ENCODE measurements at regions not wholly inside any gene's neighbourhood (a gene's known extent, or its start where the extent isn't known, plus 50 kb on each side); places are given as distances from the start of the nearest gene placed in this dataset.

DNA sequence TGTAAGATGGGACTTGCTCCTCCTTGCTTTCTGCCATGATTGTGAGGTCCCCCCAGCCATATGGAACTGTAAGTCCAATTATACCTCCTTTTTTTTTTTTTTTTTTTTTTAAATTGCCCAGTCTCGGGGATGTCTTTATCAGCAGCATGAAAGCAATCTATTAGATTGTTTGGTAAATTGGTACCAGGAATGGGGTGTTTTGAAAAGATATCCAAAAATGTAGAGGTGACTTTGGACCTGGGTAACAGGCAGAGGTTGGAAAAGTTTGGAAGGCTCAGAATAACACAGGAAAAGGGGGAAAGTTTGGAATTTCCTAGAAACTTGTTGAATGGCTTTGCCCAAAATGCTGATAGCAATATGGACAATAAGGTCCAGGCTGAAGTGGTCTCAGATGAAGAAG, 545.8 kb upstream of the ALCAM start:
- Mint-ChIP-seq H3K4me3 (no peak overlapping the region), H3K27me3 (peaks cover 0 to 2% of the 10 kb centered on the region in 2 donors), H3K36me3 (no peaks in the 10 kb centered on the region), H3K27ac (no peak overlapping the region), H3K9me3 (peaks cover 0 to 22% (median 13%) of the 10 kb centered on the region in 8 donors), H3K4me1 (no peaks in the 10 kb centered on the region)
- Histone ChIP-seq H3K36me3 (ENCODE audit: insufficient read depth, low read length) (no peaks in the 10 kb centered on the region), H3K4me1 (ENCODE audit: insufficient read depth, low read length) (no peaks in the 10 kb centered on the region), H3K4me3 (ENCODE audit: low read length in 2 of 2) (no peak overlapping the region), H3K9me3 (ENCODE audit: control insufficient read depth in 1 of 2, low read length in 2 of 2) (peaks cover 0 to 6% of the 10 kb centered on the region in 2 donors), H3K27ac (ENCODE audit: low read depth, low read length) (no peak overlapping the region), H3K27me3 (ENCODE audit: insufficient read depth, low read length) (no peaks in the 10 kb centered on the region)
- intact Hi-C loops (cut with micrococcal nuclease) = loop anchor here (5.0 kb wide), 1 partner anchor 904 kb away; no protein-coding TSS in a partner anchor
- POLR2A ChIA-PET (ENCODE audit: partially characterized antibody) = no interaction called here
- CTCF ChIA-PET (ENCODE audit: partially characterized antibody) = no interaction called here
- no peak for DNase-seq

DNA sequence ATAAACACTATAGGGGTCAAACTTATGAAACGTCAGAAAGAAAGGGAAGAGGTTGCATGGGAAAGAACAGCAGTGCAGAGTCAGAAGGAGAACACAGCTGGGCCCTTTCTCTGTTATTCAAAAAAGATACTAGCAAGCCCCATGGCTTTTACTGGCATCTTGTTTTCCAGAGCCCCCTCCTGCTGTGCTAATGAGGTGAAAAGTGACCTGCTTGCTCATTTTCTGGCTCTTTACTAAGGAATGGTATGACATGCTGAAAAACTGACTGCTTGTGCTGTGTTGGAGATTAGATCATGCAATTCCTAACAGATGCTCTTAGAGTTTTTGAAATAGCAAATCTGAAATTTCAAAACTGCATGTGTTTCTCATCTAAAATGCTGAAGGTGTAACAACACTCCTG, 541.6 kb upstream of the ALCAM start:
- Histone ChIP-seq H3K9me3 (ENCODE audit: control insufficient read depth in 1 of 2, low read length in 2 of 2) (peaks cover 0 to 6% of the 10 kb centered on the region in 2 donors), H3K27ac (ENCODE audit: low read depth, low read length) (no peak overlapping the region), H3K36me3 (ENCODE audit: insufficient read depth, low read length) (no peaks in the 10 kb centered on the region), H3K4me3 (ENCODE audit: low read length in 2 of 2) (no peak overlapping the region), H3K4me1 (ENCODE audit: insufficient read depth, low read length) (no peaks in the 10 kb centered on the region), H3K27me3 (ENCODE audit: insufficient read depth, low read length) (no peaks in the 10 kb centered on the region)
- ChIA-PET CTCF (ENCODE audit: partially characterized antibody) (no interaction called here), POLR2A (ENCODE audit: partially characterized antibody) (no interaction called here)
- H3K27ac Mint-ChIP-seq = no peak overlapping the region
- H3K36me3 Mint-ChIP-seq = no peaks in the 10 kb centered on the region
- DNase-seq = no peak
- peaks cover 0 to 2% of the 10 kb centered on the region in 2 donors for H3K27me3 Mint-ChIP-seq
- H3K4me1 Mint-ChIP-seq = no peaks in the 10 kb centered on the region
- H3K4me3 Mint-ChIP-seq = no peak overlapping the region
- intact Hi-C loops (cut with micrococcal nuclease) = no loop called here
- peaks cover 0 to 20% (median 12%) of the 10 kb centered on the region in 8 donors for H3K9me3 Mint-ChIP-seq

DNA sequence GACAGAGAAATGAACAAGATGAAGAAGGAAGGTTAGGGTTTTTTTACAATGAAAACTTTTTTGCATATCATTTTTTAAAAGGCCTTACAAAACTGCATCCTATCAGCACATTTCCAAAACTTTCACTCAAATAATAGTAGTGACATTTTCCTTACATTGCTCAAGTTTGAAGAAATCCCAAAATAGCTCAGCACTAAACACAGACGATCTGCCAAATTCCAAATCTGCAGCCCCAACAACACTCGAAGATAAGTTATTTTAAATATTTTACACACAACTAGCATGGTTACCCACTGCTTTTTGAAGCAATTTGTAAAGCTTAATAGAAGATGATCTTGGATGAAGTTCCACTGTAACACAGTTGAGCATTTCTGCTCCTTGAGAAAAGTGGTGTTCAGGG, 535.6 kb upstream of the ALCAM start:
- no peak for DNase-seq
- Mint-ChIP-seq H3K4me3 (no peak overlapping the region), H3K4me1 (no peaks in the 10 kb centered on the region), H3K36me3 (no peaks in the 10 kb centered on the region), H3K27me3 (peaks cover 0 to 1% of the 10 kb centered on the region in 2 donors), H3K9me3 (no peaks in the 10 kb centered on the region), H3K27ac (no peak overlapping the region)
- H3K4me1 ChIP-seq (ENCODE audit: insufficient read depth, low read length) = no peaks in the 10 kb centered on the region
- no peaks in the 10 kb centered on the region for H3K9me3 ChIP-seq (ENCODE audit: control insufficient read depth in 1 of 2, low read length in 2 of 2)
- no peaks in the 10 kb centered on the region for H3K36me3 ChIP-seq (ENCODE audit: insufficient read depth, low read length)
- no peak overlapping the region for H3K27ac ChIP-seq (ENCODE audit: low read depth, low read length)
- ChIA-PET CTCF (ENCODE audit: partially characterized antibody) (no interaction called here), POLR2A (ENCODE audit: partially characterized antibody) (no interaction called here)
- intact Hi-C loops (cut with micrococcal nuclease) = no loop called here
- H3K4me3 ChIP-seq (ENCODE audit: low read length in 2 of 2) = no peak overlapping the region
- no peaks in the 10 kb centered on the region for H3K27me3 ChIP-seq (ENCODE audit: insufficient read depth, low read length)

DNA sequence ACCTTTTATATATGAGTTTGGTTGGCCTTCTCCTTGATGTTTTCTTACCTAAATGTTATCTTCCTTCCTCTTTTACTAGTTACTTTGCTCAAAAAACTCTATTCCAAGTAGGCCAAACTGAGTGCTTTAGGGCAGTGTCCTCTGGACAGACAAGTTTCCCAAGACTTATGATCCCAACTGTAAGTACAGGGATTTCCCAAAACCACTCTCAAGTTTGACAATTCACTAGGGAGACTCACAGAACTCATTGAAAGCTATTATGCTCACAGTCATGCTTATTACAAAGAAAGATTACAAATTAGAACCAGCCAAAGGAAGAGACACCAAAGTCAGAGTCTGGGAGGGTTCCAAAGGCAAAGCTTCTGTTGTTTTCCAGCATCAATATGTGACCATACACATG, 534.2 kb upstream of the ALCAM start:
- no peak overlapping the region for H3K27ac ChIP-seq (ENCODE audit: low read depth, low read length)
- no peaks in the 10 kb centered on the region for H3K4me1 ChIP-seq (ENCODE audit: insufficient read depth, low read length)
- no peak overlapping the region for H3K4me3 Mint-ChIP-seq
- POLR2A ChIA-PET (ENCODE audit: partially characterized antibody) = no interaction called here
- H3K4me1 Mint-ChIP-seq = no peaks in the 10 kb centered on the region
- H3K9me3 Mint-ChIP-seq = no peaks in the 10 kb centered on the region
- H3K36me3 ChIP-seq (ENCODE audit: insufficient read depth, low read length) = no peaks in the 10 kb centered on the region
- H3K27me3 Mint-ChIP-seq = peaks cover 0 to 1% of the 10 kb centered on the region in 2 donors
- intact Hi-C loops (cut with micrococcal nuclease) = no loop called here
- H3K36me3 Mint-ChIP-seq = no peaks in the 10 kb centered on the region
- CTCF ChIA-PET (ENCODE audit: partially characterized antibody) = no interaction called here
- H3K4me3 ChIP-seq (ENCODE audit: low read length in 2 of 2) = no peak overlapping the region
- no peaks in the 10 kb centered on the region for H3K9me3 ChIP-seq (ENCODE audit: control insufficient read depth in 1 of 2, low read length in 2 of 2)
- H3K27ac Mint-ChIP-seq = no peak overlapping the region
- no peaks in the 10 kb centered on the region for H3K27me3 ChIP-seq (ENCODE audit: insufficient read depth, low read length)
- DNase-seq = no peak

DNA sequence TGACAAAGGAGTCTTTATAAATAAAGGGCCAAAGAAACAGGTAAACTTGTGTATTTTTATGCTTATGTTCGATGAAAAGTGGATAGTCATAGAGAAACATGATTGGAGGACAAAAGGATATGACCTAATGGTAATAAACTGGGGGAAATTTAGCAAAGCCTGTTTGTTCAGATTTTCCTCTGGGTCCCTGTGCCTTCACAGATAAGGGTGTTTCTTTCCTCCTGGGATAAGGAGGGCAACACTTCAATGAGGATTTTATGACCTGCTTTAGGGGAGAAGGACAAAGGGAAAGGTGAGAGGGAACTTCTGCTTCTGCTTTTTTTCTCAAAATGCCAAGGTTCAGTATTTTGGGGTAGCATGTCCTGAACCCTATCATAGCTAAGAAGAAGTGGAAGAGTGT, 531.3 kb upstream of the ALCAM start:
- H3K9me3 ChIP-seq (ENCODE audit: control insufficient read depth in 1 of 2, low read length in 2 of 2) = no peaks in the 10 kb centered on the region
- CTCF ChIA-PET (ENCODE audit: partially characterized antibody) = no interaction called here
- H3K27me3 ChIP-seq (ENCODE audit: insufficient read depth, low read length) = no peaks in the 10 kb centered on the region
- H3K36me3 ChIP-seq (ENCODE audit: insufficient read depth, low read length) = no peaks in the 10 kb centered on the region
- Mint-ChIP-seq H3K27ac (no peak overlapping the region), H3K9me3 (no peaks in the 10 kb centered on the region), H3K4me1 (no peaks in the 10 kb centered on the region), H3K4me3 (no peak overlapping the region), H3K36me3 (no peaks in the 10 kb centered on the region), H3K27me3 (peaks cover 0 to 1% of the 10 kb centered on the region in 2 donors)
- no peaks in the 10 kb centered on the region for H3K4me1 ChIP-seq (ENCODE audit: insufficient read depth, low read length)
- DNase-seq = no peak
- no peak overlapping the region for H3K27ac ChIP-seq (ENCODE audit: low read depth, low read length)
- POLR2A ChIA-PET (ENCODE audit: partially characterized antibody) = interaction anchor here (0.6 kb wide), 1 partner anchor 16 kb away, joined by 3 read pairs; no protein-coding TSS in a partner anchor
- intact Hi-C loops (cut with micrococcal nuclease) = no loop called here
- no peak overlapping the region for H3K4me3 ChIP-seq (ENCODE audit: low read length in 2 of 2)

DNA sequence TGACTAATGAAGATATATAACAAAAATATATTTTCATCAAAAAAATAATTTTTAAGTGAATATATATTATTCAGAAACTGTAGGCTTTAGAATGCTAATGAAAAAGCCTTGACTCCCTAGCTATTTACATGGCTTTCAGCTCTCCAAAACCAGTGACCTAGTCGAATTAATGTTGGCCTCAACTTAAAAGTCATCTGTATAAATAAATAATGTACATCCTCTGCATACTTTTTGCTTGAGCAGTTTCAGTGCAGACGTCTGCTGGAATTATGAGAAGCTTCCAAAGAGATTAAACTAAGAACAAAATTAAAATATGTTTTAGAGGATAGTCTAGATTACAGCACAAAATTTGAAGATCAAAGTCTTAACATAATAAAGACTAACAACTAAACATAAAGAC, 520.4 kb upstream of the ALCAM start:
- POLR2A ChIA-PET (ENCODE audit: partially characterized antibody) = no interaction called here
- intact Hi-C loops (cut with micrococcal nuclease) = no loop called here
- no peak for DNase-seq
- H3K36me3 ChIP-seq (ENCODE audit: insufficient read depth, low read length) = no peaks in the 10 kb centered on the region
- H3K27ac ChIP-seq (ENCODE audit: low read depth, low read length) = no peak overlapping the region
- H3K4me3 ChIP-seq (ENCODE audit: low read length in 2 of 2) = no peak overlapping the region
- Mint-ChIP-seq H3K4me3 (no peak overlapping the region), H3K27ac (no peak overlapping the region), H3K36me3 (no peaks in the 10 kb centered on the region), H3K27me3 (no peaks in the 10 kb centered on the region), H3K9me3 (peaks cover 0 to 5% (median 0%) of the 10 kb centered on the region in 8 donors), H3K4me1 (no peaks in the 10 kb centered on the region)
- H3K27me3 ChIP-seq (ENCODE audit: insufficient read depth, low read length) = no peaks in the 10 kb centered on the region
- CTCF ChIA-PET (ENCODE audit: partially characterized antibody) = no interaction called here
- H3K9me3 ChIP-seq (ENCODE audit: control insufficient read depth in 1 of 2, low read length in 2 of 2) = no peaks in the 10 kb centered on the region
- no peaks in the 10 kb centered on the region for H3K4me1 ChIP-seq (ENCODE audit: insufficient read depth, low read length)

DNA sequence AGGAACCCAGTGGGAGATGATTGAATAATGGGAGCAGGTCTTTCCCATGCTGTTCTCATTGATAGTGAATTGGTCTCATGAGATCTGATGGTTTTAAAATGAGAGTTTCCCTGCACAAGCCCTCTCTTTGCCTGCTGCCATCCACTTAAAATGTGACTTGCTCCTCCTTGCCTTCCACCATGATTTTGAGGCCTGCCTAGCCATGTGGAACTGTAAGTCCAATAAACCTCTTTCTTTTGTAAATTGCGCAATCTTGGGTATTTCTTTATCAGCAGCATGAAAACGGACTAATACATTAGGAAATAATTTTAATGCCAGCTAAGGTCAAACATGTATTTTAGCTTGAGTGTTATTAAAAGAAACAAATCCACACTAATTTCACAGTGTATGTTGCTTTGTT, 517.6 kb upstream of the ALCAM start:
- CTCF ChIA-PET (ENCODE audit: partially characterized antibody) = no interaction called here
- DNase-seq = no peak
- POLR2A ChIA-PET (ENCODE audit: partially characterized antibody) = no interaction called here
- Mint-ChIP-seq H3K36me3 (no peaks in the 10 kb centered on the region), H3K4me1 (no peaks in the 10 kb centered on the region), H3K27me3 (peaks cover 0 to 2% of the 10 kb centered on the region in 2 donors), H3K4me3 (no peak overlapping the region), H3K9me3 (peaks cover 0 to 5% (median 1%) of the 10 kb centered on the region in 8 donors), H3K27ac (no peak overlapping the region)
- intact Hi-C loops (cut with micrococcal nuclease) = no loop called here
- H3K9me3 ChIP-seq (ENCODE audit: control insufficient read depth in 1 of 2, low read length in 2 of 2) = no peaks in the 10 kb centered on the region
- no peaks in the 10 kb centered on the region for H3K27me3 ChIP-seq (ENCODE audit: insufficient read depth, low read length)
- H3K36me3 ChIP-seq (ENCODE audit: insufficient read depth, low read length) = no peaks in the 10 kb centered on the region
- H3K4me1 ChIP-seq (ENCODE audit: insufficient read depth, low read length) = no peaks in the 10 kb centered on the region
- H3K4me3 ChIP-seq (ENCODE audit: low read length in 2 of 2) = no peak overlapping the region
- no peak overlapping the region for H3K27ac ChIP-seq (ENCODE audit: low read depth, low read length)

DNA sequence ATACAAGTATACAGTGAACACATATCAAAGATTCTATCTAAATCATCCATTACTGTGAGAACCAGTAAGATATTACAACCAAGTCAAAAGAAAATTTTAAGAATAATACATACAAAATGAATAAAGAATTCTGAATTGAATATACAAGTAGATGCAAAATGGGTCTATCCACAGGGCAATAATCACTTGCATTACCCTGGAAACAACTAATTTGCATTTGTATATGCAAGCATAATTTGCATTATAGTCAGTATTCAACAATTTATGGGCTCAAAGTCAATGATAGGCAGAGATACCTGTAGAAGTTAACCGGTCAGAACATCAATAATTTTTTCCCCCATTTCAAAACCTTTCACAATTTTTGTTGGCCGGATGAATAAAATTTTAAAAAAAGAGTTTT, 512.2 kb upstream of the ALCAM start:
- POLR2A ChIA-PET (ENCODE audit: partially characterized antibody) = no interaction called here
- Mint-ChIP-seq H3K4me3 (no peak overlapping the region), H3K9me3 (peaks cover 0 to 3% (median 0%) of the 10 kb centered on the region in 8 donors), H3K36me3 (no peaks in the 10 kb centered on the region), H3K4me1 (no peaks in the 10 kb centered on the region), H3K27me3 (peaks cover 0 to 4% of the 10 kb centered on the region in 2 donors), H3K27ac (no peak overlapping the region)
- Histone ChIP-seq H3K4me1 (ENCODE audit: insufficient read depth, low read length) (no peaks in the 10 kb centered on the region), H3K36me3 (ENCODE audit: insufficient read depth, low read length) (no peaks in the 10 kb centered on the region), H3K27ac (ENCODE audit: low read depth, low read length) (no peak overlapping the region), H3K4me3 (ENCODE audit: low read length in 2 of 2) (no peak overlapping the region), H3K27me3 (ENCODE audit: insufficient read depth, low read length) (no peaks in the 10 kb centered on the region), H3K9me3 (ENCODE audit: control insufficient read depth in 1 of 2, low read length in 2 of 2) (no peaks in the 10 kb centered on the region)
- DNase-seq = no peak
- intact Hi-C loops (cut with micrococcal nuclease) = no loop called here
- CTCF ChIA-PET (ENCODE audit: partially characterized antibody) = no interaction called here
